OCI-LY1 (cell line): ENCODE measurements at regions not wholly inside any gene's neighbourhood (a gene's known extent, or its start where the extent isn't known, plus 50 kb on each side); places are given as distances from the start of the nearest gene placed in this dataset.

ENCODE experiments used
- H2AFZ ChIP-seq: fragments of 200-600 bp; sonication (generic), shearing (Covaris generic); 2 replicates; pipeline ENCODE4 v1.6.0; 2014; ENCODE audit warnings: antibody characterized with exemption, mild to moderate bottlenecking, low read length
- H3F3A ChIP-seq: fragments of 200-600 bp; sonication (generic), shearing (Covaris generic); 2 replicates; pipeline ENCODE4 v1.6.0; 2014; ENCODE audit warnings: mild to moderate bottlenecking, antibody characterized with exemption, low read length, moderate library complexity; ENCODE audit not compliant: insufficient read depth
- H3K27ac ChIP-seq: fragments of 200-600 bp; sonication (generic); 2 replicates; pipeline ENCODE4 v1.5.1; 2014; ENCODE audit warnings: low read length, mixed run types, mild to moderate bottlenecking, low read depth; ENCODE audit not compliant: poor library complexity, severe bottlenecking
- H3K27me3 ChIP-seq: fragments of 200-600 bp; sonication (generic); 2 replicates; pipeline ENCODE4 v1.6.0; 2014; ENCODE audit warnings: antibody characterized with exemption, mild to moderate bottlenecking, low read length, moderate library complexity; ENCODE audit not compliant: insufficient read depth
- H3K36me3 ChIP-seq: fragments of 200-600 bp; sonication (generic); 2 replicates; pipeline ENCODE4 v1.6.1; 2014; ENCODE audit warnings: mild to moderate bottlenecking, antibody characterized with exemption, low read length, moderate library complexity, mixed read lengths; ENCODE audit not compliant: insufficient read depth
- H3K4me1 ChIP-seq: fragments of 200-600 bp; sonication (generic); 2 replicates; pipeline ENCODE4 v1.5.1; 2014; ENCODE audit warnings: mild to moderate bottlenecking, low read length, moderate library complexity; ENCODE audit not compliant: insufficient read depth, severe bottlenecking
- H3K4me2 ChIP-seq: fragments of 200-600 bp; sonication (generic), shearing (Covaris generic); 2 replicates; pipeline ENCODE4 v1.6.1; 2014; ENCODE audit warnings: low read length
- H3K4me3 ChIP-seq: fragments of 200-600 bp; sonication (generic); 2 replicates; pipeline ENCODE4 v1.5.1; 2014; ENCODE audit warnings: low read length, low read depth, mild to moderate bottlenecking, mixed read lengths; ENCODE audit not compliant: poor library complexity, severe bottlenecking
- H3K79me2 ChIP-seq: fragments of 200-600 bp; shearing (Covaris generic); 2 replicates; pipeline ENCODE4 v1.6.1; 2016; ENCODE audit warnings: mixed run types, low read length, mixed read lengths; ENCODE audit not compliant: insufficient read depth
- H3K9ac ChIP-seq: fragments of 200-600 bp; sonication (generic), shearing (Covaris generic); 2 replicates; pipeline ENCODE4 v1.6.1; 2014; ENCODE audit warnings: mild to moderate bottlenecking, low read length, mixed read lengths
- H3K9me2 ChIP-seq: fragments of 200-600 bp; sonication (generic), shearing (Covaris generic); 2 replicates; pipeline ENCODE4 v1.6.1; 2014; ENCODE audit warnings: low read depth, mild to moderate bottlenecking, low read length, mixed read lengths
- H3K9me3 ChIP-seq: fragments of 200-600 bp; shearing (Covaris generic); 2 replicates; pipeline ENCODE4 v1.6.1; 2014; ENCODE audit warnings: low read length, mixed read lengths
- H4K20me1 ChIP-seq: fragments of 200-600 bp; sonication (generic), shearing (Covaris generic); 2 replicates; pipeline ENCODE4 v1.6.0; 2016; ENCODE audit warnings: mild to moderate bottlenecking, low read length; ENCODE audit not compliant: insufficient read depth
- CTCF ChIP-seq: fragments of 200-600 bp; sonication (generic), shearing (Covaris generic); IDR thresholded peaks from 2 replicates; pipeline ENCODE4 v1.5.1; 2017; ENCODE audit warnings: mild to moderate bottlenecking, antibody characterized with exemption, low read length, moderate library complexity, mixed read lengths
- EZH2 ChIP-seq: fragments of 200-600 bp; sonication (generic), shearing (Covaris generic); IDR thresholded peaks from 2 replicates; pipeline ENCODE4 v1.8.0; 2017; ENCODE audit warnings: borderline replicate concordance, mixed run types, mild to moderate bottlenecking, antibody characterized with exemption, low read length, moderate library complexity, mixed read lengths

DNA sequence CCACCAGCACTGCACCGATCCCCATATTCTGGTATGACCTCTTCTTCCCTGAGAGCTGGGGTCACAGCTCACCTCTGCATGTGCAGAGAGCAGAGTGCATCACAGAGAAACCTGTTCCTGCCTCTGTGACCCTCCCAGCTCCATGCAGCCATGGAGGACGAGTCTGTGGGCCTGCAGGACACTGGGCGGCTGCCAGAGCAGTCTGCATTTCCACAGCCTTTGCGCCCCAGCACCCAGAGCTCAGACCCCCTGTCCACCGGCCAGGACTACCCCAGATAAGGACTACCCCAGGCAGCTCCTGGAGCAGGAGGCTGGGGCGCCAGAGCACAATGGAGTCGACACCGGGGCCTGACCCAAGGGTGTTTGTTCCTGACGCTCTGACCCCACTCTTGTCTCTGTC is 308.1 kb upstream of the IRX1 start:
- Histone ChIP-seq H3K27ac (no peak overlapping the region), H3K9ac (no peak overlapping the region), H3K27me3 (no peaks in the 10 kb centered on the region), H3K9me2 (no peaks in the 10 kb centered on the region), H4K20me1 (no peaks in the 10 kb centered on the region), H2AFZ (no peak overlapping the region), H3K4me3 (no peak overlapping the region), H3K4me2 (no peak overlapping the region), H3F3A (no peaks in the 10 kb centered on the region), H3K9me3 (no peaks in the 10 kb centered on the region), H3K4me1 (no peaks in the 10 kb centered on the region), H3K36me3 (no peaks in the 10 kb centered on the region), H3K79me2 (no peaks in the 10 kb centered on the region)
- TF ChIP-seq EZH2 (no peak), CTCF (no peak)

DNA sequence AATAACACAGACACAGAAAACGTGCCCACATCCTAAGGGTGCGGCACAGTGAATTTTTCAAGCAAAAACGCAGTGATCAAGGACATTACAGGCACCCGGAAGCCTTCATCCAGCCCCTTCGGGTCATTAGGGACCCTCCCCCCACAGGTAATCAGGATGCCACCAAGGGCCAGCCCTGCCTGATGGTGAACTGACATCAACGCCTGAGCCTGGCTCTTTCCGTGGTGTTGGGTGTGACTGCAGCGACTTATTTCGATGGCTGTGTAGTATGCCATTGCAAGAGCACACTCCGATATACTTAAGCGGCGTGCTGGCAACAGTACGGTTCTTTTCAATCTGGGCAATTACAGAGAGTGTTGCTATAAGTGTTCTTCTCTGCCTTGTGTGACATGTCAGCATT is 310.0 kb upstream of the IRX1 start:
- Histone ChIP-seq H3K79me2 (no peaks in the 10 kb centered on the region), H3K9me3 (no peaks in the 10 kb centered on the region), H3F3A (no peaks in the 10 kb centered on the region), H3K9me2 (no peaks in the 10 kb centered on the region), H3K4me2 (no peak overlapping the region), H4K20me1 (no peaks in the 10 kb centered on the region), H3K36me3 (no peaks in the 10 kb centered on the region), H2AFZ (no peak overlapping the region), H3K4me3 (no peak overlapping the region), H3K4me1 (no peaks in the 10 kb centered on the region), H3K9ac (no peak overlapping the region), H3K27me3 (no peaks in the 10 kb centered on the region), H3K27ac (no peak overlapping the region)
- TF ChIP-seq EZH2 = no peak
- no peak for TF ChIP-seq CTCF

DNA sequence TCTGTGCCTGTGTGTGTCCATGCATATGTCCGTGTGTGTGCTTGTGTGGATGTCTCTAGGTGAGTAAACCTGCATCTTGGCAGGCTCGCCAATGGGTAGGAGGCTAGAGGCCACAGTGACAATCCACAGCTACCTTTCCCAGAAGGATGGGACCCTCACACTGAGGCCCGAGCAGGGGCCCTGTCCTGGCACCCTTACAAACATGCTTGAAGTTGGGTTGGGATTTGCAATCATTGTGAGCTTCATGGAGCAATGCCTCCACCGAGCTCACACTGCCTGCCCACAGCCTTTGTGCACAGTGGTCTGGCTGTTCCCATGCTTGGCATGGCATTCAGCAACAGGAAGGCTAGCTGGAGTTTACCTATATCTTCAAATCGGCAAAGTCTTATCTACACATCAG is 311.1 kb upstream of the IRX1 start:
- H3K27ac ChIP-seq = no peak overlapping the region
- no peaks in the 10 kb centered on the region for H3K4me1 ChIP-seq
- TF ChIP-seq EZH2 = no peak
- no peak for TF ChIP-seq CTCF
- H3K36me3 ChIP-seq = no peaks in the 10 kb centered on the region
- no peaks in the 10 kb centered on the region for H4K20me1 ChIP-seq
- H3K4me2 ChIP-seq = no peak overlapping the region
- H2AFZ ChIP-seq = no peak overlapping the region
- no peak overlapping the region for H3K9ac ChIP-seq
- no peaks in the 10 kb centered on the region for H3K27me3 ChIP-seq
- no peaks in the 10 kb centered on the region for H3K79me2 ChIP-seq
- no peaks in the 10 kb centered on the region for H3K9me2 ChIP-seq
- H3K9me3 ChIP-seq = no peaks in the 10 kb centered on the region
- no peak overlapping the region for H3K4me3 ChIP-seq
- H3F3A ChIP-seq = no peaks in the 10 kb centered on the region
